Hepatocyte (in vitro differentiated cells): ENCODE measurements at regions not wholly inside any gene's neighbourhood (a gene's known extent, or its start where the extent isn't known, plus 50 kb on each side); places are given as distances from the start of the nearest gene placed in this dataset.

Source experiments
- DNase-seq: peaks from one replicate; pipeline ENCODE4 v3.0.0-alpha.2; 2016; ENCODE audit warnings: low spot score
- H2AFZ ChIP-seq: fragments of 200-600 bp; sonication (generic); 2 replicates; pipeline ENCODE4 v1.6.0; 2016; ENCODE audit warnings: antibody characterized with exemption, mild to moderate bottlenecking
- H3K27ac ChIP-seq: fragments of 200-600 bp; sonication (generic); 2 replicates; pipeline ENCODE4 v1.5.1; 2016; ENCODE audit warnings: mild to moderate bottlenecking
- H3K27me3 ChIP-seq: fragments of 200-600 bp; sonication (generic); 2 replicates; pipeline ENCODE4 v1.6.1; 2016
- H3K36me3 ChIP-seq: fragments of 200-600 bp; sonication (generic); replicated peaks from 2 replicates; pipeline ENCODE4 v1.5.1; 2016; ENCODE audit warnings: low read depth; ENCODE audit not compliant: insufficient read depth
- H3K4me1 ChIP-seq: fragments of 200-600 bp; sonication (generic); 2 replicates; pipeline ENCODE4 v1.5.1; 2016; ENCODE audit warnings: mild to moderate bottlenecking, moderate library complexity; ENCODE audit not compliant: insufficient read depth
- H3K4me2 ChIP-seq: fragments of 200-600 bp; sonication (generic); 2 replicates; pipeline ENCODE4 v1.6.0; 2016
- H3K4me3 ChIP-seq: fragments of 200-600 bp; sonication (generic); 2 replicates; pipeline ENCODE4 v1.5.1; 2016; ENCODE audit warnings: mild to moderate bottlenecking
- H3K79me2 ChIP-seq: fragments of 200-600 bp; sonication (generic); 2 replicates; pipeline ENCODE4 v1.6.0; 2017; ENCODE audit warnings: mild to moderate bottlenecking
- H3K9me2 ChIP-seq: fragments of 200-600 bp; sonication (generic); replicated peaks from 2 replicates; pipeline ENCODE4 v1.6.0; 2017; ENCODE audit warnings: mild to moderate bottlenecking; ENCODE audit not compliant: insufficient read depth
- H3K9me3 ChIP-seq: fragments of 200-600 bp; sonication (generic); 2 replicates; pipeline ENCODE4 v1.5.1; 2016; ENCODE audit warnings: low read depth, mild to moderate bottlenecking
- H4K20me1 ChIP-seq: fragments of 200-600 bp; sonication (generic); 2 replicates; pipeline ENCODE4 v1.6.0; 2016; ENCODE audit warnings: mild to moderate bottlenecking; ENCODE audit not compliant: insufficient read depth, poor library complexity, severe bottlenecking
- EZH2 ChIP-seq: fragments of 200-600 bp; sonication (generic); IDR thresholded peaks from 2 replicates; pipeline ENCODE4 v1.6.1; 2016; ENCODE audit warnings: antibody characterized with exemption, mild to moderate bottlenecking, borderline replicate concordance
- EZH2phosphoT487 ChIP-seq: fragments of 200-600 bp; sonication (generic); IDR thresholded peaks from one replicate; pipeline ENCODE4 v1.6.1; 2018; ENCODE audit warnings: antibody characterized with exemption, mild to moderate bottlenecking, low read depth, moderate library complexity; ENCODE audit not compliant: unreplicated experiment, severe bottlenecking
- WGBS: methylation state at CpG from one replicate; pipeline ENCODE4 v1.1.6; 2016; ENCODE audit warnings: low lambda C conversion rate; ENCODE audit errors: missing lambda C conversion rate; 5-methylcytosine and 5-hydroxymethylcytosine counted together
- TF ChIP-seq, protein P1 (sequence below): fragments of 200-600 bp; sonication (generic); IDR thresholded peaks from 2 replicates; pipeline ENCODE4 v1.5.1; 2016; ENCODE audit warnings: antibody characterized with exemption, mild to moderate bottlenecking; ENCODE audit not compliant: poor library complexity

DNA sequence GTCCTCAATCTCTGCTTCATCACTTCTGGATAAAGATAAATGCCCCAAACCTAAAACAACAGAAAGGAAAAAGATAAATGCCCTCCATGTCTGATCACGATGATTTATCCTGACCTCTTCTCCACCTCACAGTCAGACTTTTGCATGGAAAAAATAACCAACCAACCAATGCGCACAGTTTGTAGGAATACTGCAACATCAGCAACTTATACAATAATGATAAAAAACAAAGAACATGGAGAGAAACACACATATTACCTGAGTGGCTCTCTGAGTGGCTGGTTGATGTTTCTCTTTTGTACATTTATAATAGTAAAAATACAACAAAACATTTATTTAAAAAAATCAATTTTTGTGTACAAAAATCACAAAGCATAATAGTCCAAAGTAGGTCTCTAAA, 93.0 kb upstream of the PUDP start:
- H3K9me2 ChIP-seq = no peaks in the 10 kb centered on the region
- no peaks in the 10 kb centered on the region for H3K36me3 ChIP-seq
- no peak for TF ChIP-seq EZH2
- 88% methylated on average over 2 of the region's 2 CpGs for WGBS
- no peak overlapping the region for H2AFZ ChIP-seq
- no peak overlapping the region for H3K27ac ChIP-seq
- H3K4me2 ChIP-seq = no peak overlapping the region
- H3K4me3 ChIP-seq = no peak overlapping the region
- DNase-seq = no peak
- H3K9me3 ChIP-seq = no peaks in the 10 kb centered on the region
- no peaks in the 10 kb centered on the region for H3K4me1 ChIP-seq
- H3K79me2 ChIP-seq = no peaks in the 10 kb centered on the region
- no peaks in the 10 kb centered on the region for H4K20me1 ChIP-seq
- no peaks in the 10 kb centered on the region for H3K27me3 ChIP-seq

DNA sequence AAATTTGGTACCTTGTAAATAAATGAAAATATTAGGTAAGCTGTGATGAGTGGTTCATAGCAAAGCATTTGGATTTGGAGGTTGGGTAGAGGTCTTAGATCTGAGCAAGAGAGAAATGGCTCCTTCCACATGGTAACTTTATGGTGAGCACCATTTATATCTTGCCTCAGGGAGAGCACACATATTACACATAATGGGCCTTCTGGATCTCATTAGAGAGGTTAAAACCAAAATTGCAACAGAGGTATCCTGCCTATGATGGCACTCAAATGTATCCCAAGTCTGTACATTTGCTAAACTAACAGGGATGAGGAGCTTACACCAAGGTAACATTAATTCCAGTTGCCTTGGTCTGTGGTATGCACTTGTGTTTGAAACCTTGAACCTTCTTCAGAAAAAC, 87.1 kb upstream of the PUDP start:
- no peaks in the 10 kb centered on the region for H3K9me2 ChIP-seq
- no peak for DNase-seq
- H3K36me3 ChIP-seq = no peaks in the 10 kb centered on the region
- TF ChIP-seq EZH2phosphoT487 (no peak), EZH2 (no peak)
- TF ChIP-seq, protein P1, sequence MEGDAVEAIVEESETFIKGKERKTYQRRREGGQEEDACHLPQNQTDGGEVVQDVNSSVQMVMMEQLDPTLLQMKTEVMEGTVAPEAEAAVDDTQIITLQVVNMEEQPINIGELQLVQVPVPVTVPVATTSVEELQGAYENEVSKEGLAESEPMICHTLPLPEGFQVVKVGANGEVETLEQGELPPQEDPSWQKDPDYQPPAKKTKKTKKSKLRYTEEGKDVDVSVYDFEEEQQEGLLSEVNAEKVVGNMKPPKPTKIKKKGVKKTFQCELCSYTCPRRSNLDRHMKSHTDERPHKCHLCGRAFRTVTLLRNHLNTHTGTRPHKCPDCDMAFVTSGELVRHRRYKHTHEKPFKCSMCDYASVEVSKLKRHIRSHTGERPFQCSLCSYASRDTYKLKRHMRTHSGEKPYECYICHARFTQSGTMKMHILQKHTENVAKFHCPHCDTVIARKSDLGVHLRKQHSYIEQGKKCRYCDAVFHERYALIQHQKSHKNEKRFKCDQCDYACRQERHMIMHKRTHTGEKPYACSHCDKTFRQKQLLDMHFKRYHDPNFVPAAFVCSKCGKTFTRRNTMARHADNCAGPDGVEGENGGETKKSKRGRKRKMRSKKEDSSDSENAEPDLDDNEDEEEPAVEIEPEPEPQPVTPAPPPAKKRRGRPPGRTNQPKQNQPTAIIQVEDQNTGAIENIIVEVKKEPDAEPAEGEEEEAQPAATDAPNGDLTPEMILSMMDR = no peak
- H3K4me1 ChIP-seq = no peaks in the 10 kb centered on the region
- no peak overlapping the region for H3K4me3 ChIP-seq
- H4K20me1 ChIP-seq = no peaks in the 10 kb centered on the region
- H3K9me3 ChIP-seq = no peaks in the 10 kb centered on the region
- H2AFZ ChIP-seq = no peak overlapping the region
- H3K79me2 ChIP-seq = no peaks in the 10 kb centered on the region
- H3K27ac ChIP-seq = no peak overlapping the region
- no peaks in the 10 kb centered on the region for H3K27me3 ChIP-seq
- no peak overlapping the region for H3K4me2 ChIP-seq

DNA sequence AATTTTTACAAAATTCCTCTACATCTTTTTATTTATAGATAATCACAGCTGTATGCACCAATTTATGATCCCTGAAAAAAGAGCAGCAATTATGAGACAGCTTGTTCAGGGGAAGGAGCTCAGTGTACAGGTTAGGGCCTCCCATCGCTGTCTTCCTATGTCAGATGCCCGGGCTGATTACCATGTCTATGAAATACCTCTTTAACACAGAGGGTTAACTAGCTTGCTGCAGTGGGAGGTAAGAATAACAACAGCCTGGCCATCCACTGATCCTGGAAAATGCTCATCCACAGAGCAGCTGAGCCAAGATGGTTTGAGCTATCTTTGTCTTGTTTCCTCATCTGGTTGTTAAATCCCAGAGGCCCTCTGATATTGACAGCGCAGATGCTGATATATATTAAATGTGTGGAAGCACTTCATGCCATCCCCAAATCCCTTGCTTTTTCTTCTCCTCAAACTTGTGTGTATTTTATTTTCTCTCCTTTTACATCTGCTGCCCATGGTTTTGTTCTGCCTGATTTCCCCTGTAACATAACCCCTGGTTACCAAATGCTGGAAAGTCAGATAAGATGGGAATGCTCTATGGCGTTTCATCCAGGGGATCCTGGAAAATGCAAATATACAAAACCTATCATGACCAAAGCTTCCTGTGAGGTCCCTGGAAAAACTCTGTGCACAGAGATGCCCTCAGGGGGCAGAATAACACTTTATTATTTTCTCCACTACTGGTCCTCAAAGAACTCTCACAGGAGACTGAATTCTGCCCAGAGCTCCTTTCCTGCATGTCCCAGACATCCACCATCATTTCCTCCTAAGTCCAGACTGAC, 85.8 kb upstream of the PUDP start:
- DNase-seq = no peak
- Histone ChIP-seq H2AFZ (no peak overlapping the region), H4K20me1 (no peaks in the 10 kb centered on the region), H3K4me3 (no peak overlapping the region), H3K4me1 (no peaks in the 10 kb centered on the region), H3K36me3 (no peaks in the 10 kb centered on the region), H3K79me2 (no peaks in the 10 kb centered on the region), H3K4me2 (no peak overlapping the region), H3K27me3 (no peaks in the 10 kb centered on the region), H3K9me3 (no peaks in the 10 kb centered on the region), H3K9me2 (no peaks in the 10 kb centered on the region), H3K27ac (no peak overlapping the region)
- TF ChIP-seq, protein P1 = no peak
- TF ChIP-seq EZH2phosphoT487 (no peak), EZH2 (no peak)
- 66% methylated on average over 4 of the region's 4 CpGs for WGBS

DNA sequence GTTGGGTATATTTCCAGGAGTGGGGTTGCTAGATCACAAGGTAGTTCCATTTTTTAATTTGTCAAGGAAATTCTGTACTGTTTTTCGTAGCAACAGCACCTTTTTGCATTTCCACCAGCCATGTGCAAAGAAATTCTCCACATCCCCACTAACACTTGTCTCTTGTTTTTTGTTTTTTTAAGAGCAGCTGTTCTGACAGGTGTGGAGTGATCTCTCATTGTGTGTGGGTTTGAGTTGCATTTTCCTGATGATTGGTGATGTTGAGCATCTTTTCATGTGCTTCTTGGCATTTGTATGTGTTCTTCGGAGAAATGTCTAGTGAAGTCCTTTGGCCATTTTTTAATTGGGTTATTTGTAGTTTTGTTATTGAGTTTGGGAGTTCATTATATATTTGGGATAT, 80.3 kb upstream of the PUDP start:
- H3K79me2 ChIP-seq = no peaks in the 10 kb centered on the region
- no peaks in the 10 kb centered on the region for H3K9me2 ChIP-seq
- no peaks in the 10 kb centered on the region for H3K36me3 ChIP-seq
- H3K27ac ChIP-seq = no peak overlapping the region
- no peaks in the 10 kb centered on the region for H3K9me3 ChIP-seq
- H3K27me3 ChIP-seq = no peaks in the 10 kb centered on the region
- no peak for TF ChIP-seq EZH2
- TF ChIP-seq, protein P1 = no peak
- no peak for TF ChIP-seq EZH2phosphoT487
- 42% methylated on average over 2 of the region's 2 CpGs for WGBS
- H3K4me3 ChIP-seq = no peak overlapping the region
- no peak overlapping the region for H3K4me2 ChIP-seq
- H3K4me1 ChIP-seq = no peaks in the 10 kb centered on the region
- no peaks in the 10 kb centered on the region for H4K20me1 ChIP-seq
- no peak for DNase-seq
- H2AFZ ChIP-seq = no peak overlapping the region
